PFSK-1 (cell line): ENCODE measurements at regions not wholly inside any gene's neighbourhood (a gene's known extent, or its start where the extent isn't known, plus 50 kb on each side); places are given as distances from the start of the nearest gene placed in this dataset.

ENCODE experiments used
- FOXP2 ChIP-seq: optimal IDR thresholded peaks from 2 replicates; pipeline ENCODE3; 2011; ENCODE audit warnings: borderline replicate concordance, control low read depth, inconsistent platforms; ENCODE audit not compliant: insufficient read depth; ENCODE audit errors: extremely low read length, extremely low read depth
- POLR2AphosphoS5 ChIP-seq: IDR thresholded peaks from 2 replicates; pipeline ENCODE4 v1.6.1; 2012; ENCODE audit warnings: low read depth, mild to moderate bottlenecking, control low read depth, low read length, moderate library complexity
- REST ChIP-seq, 2 experiments: IDR thresholded peaks; 2 replicates each; pipeline versions ENCODE4 v1.6.1 to v1.8.0; 2011 to 2012; ENCODE audit warnings: low read depth in 2 of 2, low read length in 2 of 2, control low read depth in 1 of 2, inconsistent platforms in 1 of 2, mild to moderate bottlenecking in 1 of 2, moderate library complexity in 1 of 2; ENCODE audit not compliant: insufficient read depth in 1 of 2
- SIN3A ChIP-seq: IDR thresholded peaks from 2 replicates; pipeline ENCODE4 v1.6.1; 2012; ENCODE audit warnings: mild to moderate bottlenecking, low read length, moderate library complexity, borderline replicate concordance; ENCODE audit not compliant: insufficient read depth
- TAF1 ChIP-seq: IDR thresholded peaks from 2 replicates; pipeline ENCODE4 v1.6.1; 2012; ENCODE audit warnings: low read length, control low read depth, borderline replicate concordance; ENCODE audit not compliant: insufficient read depth

- TF ChIP-seq FOXP2 (no peak), SIN3A (no peak), POLR2AphosphoS5 (no peak), TAF1 (no peak), REST (IDR thresholded peaks at IDR 0.05; ENCODE audit: insufficient read depth in 1 of 2, low read depth in 2 of 2, low read length in 2 of 2) (no peak)
Observed at GRCh38 chr7:19242246-19242645, 97.0 kb upstream of the FERD3L start.

GRCh38 chr7:19239951-19240350 is 94.7 kb upstream of the FERD3L start:
- TF ChIP-seq REST (IDR thresholded peaks at IDR 0.05; ENCODE audit: insufficient read depth in 1 of 2, low read depth in 2 of 2, low read length in 2 of 2) = no peak
- no peak for TF ChIP-seq FOXP2
- no peak for TF ChIP-seq POLR2AphosphoS5
- no peak for TF ChIP-seq SIN3A
- TF ChIP-seq TAF1 = no peak

- TF ChIP-seq TAF1 (no peak), REST (IDR thresholded peaks at IDR 0.05; ENCODE audit: insufficient read depth in 1 of 2, low read depth in 2 of 2, low read length in 2 of 2) (no peak), FOXP2 (no peak), POLR2AphosphoS5 (no peak), SIN3A (no peak)
Observed at GRCh38 chr7:19235680-19236079, 90.5 kb upstream of the FERD3L start.

- TF ChIP-seq POLR2AphosphoS5 (no peak), REST (IDR thresholded peaks at IDR 0.05; ENCODE audit: insufficient read depth in 1 of 2, low read depth in 2 of 2, low read length in 2 of 2) (no peak), SIN3A (no peak), FOXP2 (no peak)
Observed at GRCh38 chr7:19224951-19225350, 79.7 kb upstream of the FERD3L start.

- TF ChIP-seq FOXP2 = no peak
- no peak for TF ChIP-seq POLR2AphosphoS5
- TF ChIP-seq SIN3A = no peak
- TF ChIP-seq REST (IDR thresholded peaks at IDR 0.05; ENCODE audit: insufficient read depth in 1 of 2, low read depth in 2 of 2, low read length in 2 of 2) = no peak
- no peak for TF ChIP-seq TAF1
Observed at GRCh38 chr7:19215412-19215811, 70.2 kb upstream of the FERD3L start.
